ENCODE measurements at regions not wholly inside any gene's neighbourhood (a gene's known extent, or its start where the extent isn't known, plus 50 kb on each side); places are given as distances from the start of the nearest gene placed in this dataset.

DNA sequence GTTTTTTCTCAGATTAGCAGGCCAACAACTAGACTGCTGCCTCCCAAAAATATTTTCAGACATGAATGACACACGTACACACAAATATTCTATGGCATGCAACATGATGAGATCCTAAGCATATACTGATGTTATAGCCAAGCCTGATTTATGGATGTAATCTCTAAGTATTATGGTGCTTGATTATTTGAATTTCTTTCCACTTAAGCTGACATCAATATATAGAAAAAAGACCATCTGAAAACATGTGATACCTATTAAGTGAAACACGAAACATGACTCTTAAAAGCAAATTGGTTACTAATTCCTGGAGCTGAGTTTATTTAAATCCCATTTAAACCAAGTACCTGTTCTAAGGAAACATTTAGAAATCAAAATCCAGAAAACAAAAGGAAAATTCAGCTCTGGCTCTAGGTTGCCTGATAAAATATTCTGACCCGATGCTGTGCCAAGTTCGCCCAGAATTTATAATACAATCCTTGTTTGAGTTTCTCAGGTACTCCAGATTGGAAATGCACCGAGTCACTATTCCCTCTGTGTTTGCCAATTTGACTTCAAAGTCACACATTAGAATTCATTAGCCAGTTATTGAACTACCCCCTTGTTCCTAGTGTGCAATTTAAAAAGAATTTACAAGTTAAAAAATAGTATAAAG lies 548.6 kb downstream of the CSNK1G3 start (continued):
- TF ChIP-seq ZFPM2 (CRISPR knock-in tag; IDR thresholded peaks at IDR 0.05) (no peak), STAG1 (CRISPR knock-in tag; IDR thresholded peaks at IDR 0.05; ENCODE audit: borderline replicate concordance) (no peak), HMGN3 (IDR thresholded peaks at IDR 0.05; ENCODE audit: borderline replicate concordance, extremely low read depth, insufficient read length, low read depth, low read length) (no peak), SMARCA5 (IDR thresholded peaks at IDR 0.05) (no peak), NR1H2 (CRISPR knock-in tag; IDR thresholded peaks at IDR 0.05) (no peak), PTRF (tag; IDR thresholded peaks at IDR 0.05) (no peak)
- TF ChIP-seq, protein P1, sequence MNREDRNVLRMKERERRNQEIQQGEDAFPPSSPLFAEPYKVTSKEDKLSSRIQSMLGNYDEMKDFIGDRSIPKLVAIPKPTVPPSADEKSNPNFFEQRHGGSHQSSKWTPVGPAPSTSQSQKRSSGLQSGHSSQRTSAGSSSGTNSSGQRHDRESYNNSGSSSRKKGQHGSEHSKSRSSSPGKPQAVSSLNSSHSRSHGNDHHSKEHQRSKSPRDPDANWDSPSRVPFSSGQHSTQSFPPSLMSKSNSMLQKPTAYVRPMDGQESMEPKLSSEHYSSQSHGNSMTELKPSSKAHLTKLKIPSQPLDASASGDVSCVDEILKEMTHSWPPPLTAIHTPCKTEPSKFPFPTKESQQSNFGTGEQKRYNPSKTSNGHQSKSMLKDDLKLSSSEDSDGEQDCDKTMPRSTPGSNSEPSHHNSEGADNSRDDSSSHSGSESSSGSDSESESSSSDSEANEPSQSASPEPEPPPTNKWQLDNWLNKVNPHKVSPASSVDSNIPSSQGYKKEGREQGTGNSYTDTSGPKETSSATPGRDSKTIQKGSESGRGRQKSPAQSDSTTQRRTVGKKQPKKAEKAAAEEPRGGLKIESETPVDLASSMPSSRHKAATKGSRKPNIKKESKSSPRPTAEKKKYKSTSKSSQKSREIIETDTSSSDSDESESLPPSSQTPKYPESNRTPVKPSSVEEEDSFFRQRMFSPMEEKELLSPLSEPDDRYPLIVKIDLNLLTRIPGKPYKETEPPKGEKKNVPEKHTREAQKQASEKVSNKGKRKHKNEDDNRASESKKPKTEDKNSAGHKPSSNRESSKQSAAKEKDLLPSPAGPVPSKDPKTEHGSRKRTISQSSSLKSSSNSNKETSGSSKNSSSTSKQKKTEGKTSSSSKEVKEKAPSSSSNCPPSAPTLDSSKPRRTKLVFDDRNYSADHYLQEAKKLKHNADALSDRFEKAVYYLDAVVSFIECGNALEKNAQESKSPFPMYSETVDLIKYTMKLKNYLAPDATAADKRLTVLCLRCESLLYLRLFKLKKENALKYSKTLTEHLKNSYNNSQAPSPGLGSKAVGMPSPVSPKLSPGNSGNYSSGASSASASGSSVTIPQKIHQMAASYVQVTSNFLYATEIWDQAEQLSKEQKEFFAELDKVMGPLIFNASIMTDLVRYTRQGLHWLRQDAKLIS (CRISPR knock-in tag; IDR thresholded peaks at IDR 0.05): no peak

GRCh38 chr5:124060011-124060410 lies 548.0 kb downstream of the CSNK1G3 start:
- no peak for DNase-seq (ENCODE audit: extremely low read depth in 1 of 4, low spot score in 3 of 4)
- in situ Hi-C loops (cut with MboI): no loop called here
- H2AFZ ChIP-seq (ENCODE audit: low read depth, low read length): no peak overlapping the region
- no peak overlapping the region for H3K9ac ChIP-seq (ENCODE audit: insufficient read depth in 1 of 2, low read depth in 2 of 2, low read length in 2 of 2)
- no peaks in the 10 kb centered on the region; the same call in 1 of the 2 replicates for H3K9me3 ChIP-seq (replicated peaks; ENCODE audit: control insufficient read depth, insufficient read depth, low read depth, low read length)
- no peaks in the 10 kb centered on the region for H3K79me2 ChIP-seq (ENCODE audit: control insufficient read depth, insufficient read depth, low read length)
- no peak overlapping the region for H3K27ac ChIP-seq (ENCODE audit: extremely low read depth, low read depth, low read length)
- no TSS peak for BruUV-seq (replicated peaks)
- intact Hi-C loops (cut with micrococcal nuclease): no loop called here
- H3K27me3 ChIP-seq (ENCODE audit: control insufficient read depth in 2 of 2, insufficient read depth in 2 of 2, low read length in 2 of 2): no peaks in the 10 kb centered on the region
- POLR2A ChIA-PET: no interaction called here
- CTCF ChIA-PET (ENCODE audit: low intra/inter-chr PET ratio): no interaction called here
- no peak for FAIRE-seq
- no peaks in the 10 kb centered on the region for H4K20me1 ChIP-seq (replicated peaks; ENCODE audit: control insufficient read depth, insufficient read depth, low read length)
- H3K4me3 ChIP-seq: no peak overlapping the region
- no peak for ATAC-seq
- no peak overlapping the region for H3K4me2 ChIP-seq (ENCODE audit: insufficient read depth, low read length)
- no peaks in the 10 kb centered on the region for H3K36me3 ChIP-seq (ENCODE audit: control insufficient read depth, insufficient read depth, low read length)
- H3K4me1 ChIP-seq (replicated peaks in 1 of 2; ENCODE audit: control insufficient read depth in 2 of 2, insufficient read depth in 2 of 2, low read length in 2 of 2): no peaks in the 10 kb centered on the region
- H3K9me1 ChIP-seq (ENCODE audit: control insufficient read depth, insufficient read depth, low read length): no peaks in the 10 kb centered on the region
- no peak for TF ChIP-seq POLR2H (tag; IDR thresholded peaks at IDR 0.05; ENCODE audit: low read depth)
- no peak for TF ChIP-seq MEF2A (IDR thresholded peaks at IDR 0.05; ENCODE audit: control insufficient read depth, low read depth, low read length)
- no peak for TF ChIP-seq PHTF2 (CRISPR knock-in tag; IDR thresholded peaks at IDR 0.05)
- TF ChIP-seq CXXC5 (CRISPR knock-in tag; IDR thresholded peaks at IDR 0.05): no peak
- no peak for TF ChIP-seq CCAR2 (IDR thresholded peaks at IDR 0.05; ENCODE audit: low read depth, low read length)
- no peak for TF ChIP-seq ZKSCAN3 (CRISPR knock-in tag; IDR thresholded peaks at IDR 0.05)
- no peak for TF ChIP-seq MTF1 (CRISPR knock-in tag; IDR thresholded peaks at IDR 0.05; ENCODE audit: borderline replicate concordance)
- TF ChIP-seq SMARCE1 (IDR thresholded peaks at IDR 0.05): no peak
- TF ChIP-seq JUND (IDR thresholded peaks at IDR 0.05; ENCODE audit: borderline replicate concordance, low read depth, low read length): no peak
- no peak for TF ChIP-seq JUND (tag; IDR thresholded peaks at IDR 0.05; ENCODE audit: borderline replicate concordance, low read depth, low read length)
- no peak for TF ChIP-seq PURB (CRISPR knock-in tag; IDR thresholded peaks at IDR 0.05; ENCODE audit: low read depth)
- no peak for TF ChIP-seq ZNF75A (CRISPR knock-in tag; IDR thresholded peaks at IDR 0.05)
- TF ChIP-seq POLR2A (conservative IDR thresholded peaks at IDR 0.05): no peak

All from K562 (cell line).